Activated T-cell treated with anti-CD3 and anti-CD28 coated beads for 1 hour (primary cell): ENCODE measurements at regions not wholly inside any gene's neighbourhood (a gene's known extent, or its start where the extent isn't known, plus 50 kb on each side); places are given as distances from the start of the nearest gene placed in this dataset.
"Not testable (repeated sequence)": the region's sequence is repeated elsewhere in the genome, so short reads cannot be mapped to it uniquely, and the experiment has no call there.

Source experiments
- DNase-seq: peaks from one replicate; pipeline ENCODE4 v3.0.0-alpha.2; 2020; ENCODE audit warnings: low read depth

GRCh38 chr6:9095729-9096128 lies 660.4 kb upstream of the SLC35B3 start:
- DNase-seq: no peak

DNA sequence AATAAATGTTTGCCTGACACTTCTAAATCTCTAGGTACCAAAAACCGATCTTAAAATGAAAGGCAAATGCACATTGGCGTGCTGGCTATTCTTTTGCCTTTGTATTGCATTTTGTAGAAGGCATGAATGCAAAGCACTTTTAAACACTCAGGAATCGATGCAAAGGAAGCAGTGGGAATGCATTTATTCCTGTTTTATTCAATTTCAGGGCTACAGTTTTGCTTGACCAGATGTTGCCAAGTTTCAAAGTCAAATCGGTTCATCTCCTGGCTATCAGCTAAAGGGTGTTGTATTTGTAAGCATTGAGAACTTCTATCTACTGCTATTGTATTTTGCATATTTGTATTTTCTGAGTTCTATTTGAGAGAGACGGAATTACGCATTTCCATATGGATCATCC lies 659.8 kb upstream of the SLC35B3 start:
- DNase-seq: no peak

DNA sequence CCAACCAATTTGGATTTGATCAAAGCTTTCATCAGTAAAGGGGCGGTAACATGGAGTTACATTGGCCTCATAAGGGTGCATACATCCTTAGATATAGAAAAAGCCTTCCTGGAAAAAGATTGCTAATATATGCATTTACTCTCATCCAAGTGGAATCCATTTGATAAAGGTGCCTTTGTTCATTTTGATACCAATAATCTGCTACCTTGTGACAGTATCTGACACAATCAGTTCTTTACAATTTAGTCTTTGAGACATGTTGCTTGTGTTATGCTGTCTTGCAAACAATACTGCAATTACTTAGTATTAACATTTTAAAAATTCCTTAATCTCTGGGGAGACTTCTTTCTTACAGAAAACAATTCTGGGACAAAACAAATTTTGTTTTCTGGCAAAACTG lies 654.4 kb upstream of the SLC35B3 start:
- DNase-seq: no peak

GRCh38 chr6:9087470-9087869 lies 652.1 kb upstream of the SLC35B3 start:
- no peak for DNase-seq

DNA sequence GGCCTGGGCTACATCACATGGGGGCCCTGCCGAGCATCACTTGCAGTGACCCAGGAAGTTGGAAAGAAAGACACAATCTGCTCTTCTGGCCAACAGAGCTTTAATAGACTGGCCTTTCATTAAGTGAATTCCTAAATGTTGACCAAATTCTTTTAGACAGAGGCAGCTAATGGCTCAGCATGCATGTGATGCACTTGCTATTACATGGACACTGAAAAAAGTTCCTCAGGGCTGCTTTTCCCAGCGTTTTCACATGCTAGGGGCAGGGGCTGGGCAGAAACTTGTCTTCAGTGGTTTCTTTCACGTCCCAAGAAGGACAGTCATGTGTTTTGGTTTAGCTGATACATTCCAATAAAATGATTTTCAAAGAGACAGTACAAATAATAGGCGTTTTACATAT lies 651.0 kb upstream of the SLC35B3 start:
- DNase-seq: no peak

DNA sequence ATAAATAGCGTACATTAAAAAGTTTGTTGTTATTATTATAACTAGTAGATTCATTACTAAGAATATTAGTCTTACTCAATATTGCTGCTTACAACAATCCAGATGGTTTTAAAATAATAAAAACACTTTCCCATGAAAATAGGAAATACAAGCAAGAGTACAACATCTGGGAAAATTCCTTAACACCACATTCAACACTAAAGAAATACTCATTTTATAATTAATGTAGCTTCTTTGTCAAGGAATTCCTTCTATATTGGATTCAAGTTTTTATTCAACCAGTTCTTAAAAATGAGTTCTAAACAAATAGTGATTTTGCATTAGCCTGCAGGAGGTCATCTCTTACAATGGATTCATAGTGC lies 650.3 kb upstream of the SLC35B3 start:
- DNase-seq: no peak

- no peak for DNase-seq
Observed at GRCh38 chr6:9085054-9085708, 649.8 kb upstream of the SLC35B3 start.

GRCh38 chr6:9083108-9083507 lies 647.8 kb upstream of the SLC35B3 start:
- no peak for DNase-seq

DNA sequence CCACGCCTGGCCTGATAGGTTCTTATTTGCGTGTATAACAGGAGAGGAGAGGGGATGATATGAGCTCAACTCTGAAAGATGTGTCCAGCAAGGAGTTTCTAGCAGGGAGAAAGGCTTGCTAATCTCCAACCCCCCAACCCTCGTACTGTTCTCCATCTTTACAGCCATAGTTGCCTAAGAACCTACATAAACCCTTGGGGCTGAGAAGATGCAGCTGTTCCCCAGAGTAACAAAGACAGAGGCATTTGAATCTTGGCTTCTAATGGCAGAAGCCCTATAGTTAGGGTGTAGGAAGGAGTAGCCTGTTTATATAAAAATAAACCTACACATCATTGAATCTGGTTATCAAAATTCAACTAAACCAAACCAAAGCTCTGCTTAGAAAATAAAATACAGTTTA lies 631.4 kb upstream of the SLC35B3 start:
- no peak for DNase-seq

DNA sequence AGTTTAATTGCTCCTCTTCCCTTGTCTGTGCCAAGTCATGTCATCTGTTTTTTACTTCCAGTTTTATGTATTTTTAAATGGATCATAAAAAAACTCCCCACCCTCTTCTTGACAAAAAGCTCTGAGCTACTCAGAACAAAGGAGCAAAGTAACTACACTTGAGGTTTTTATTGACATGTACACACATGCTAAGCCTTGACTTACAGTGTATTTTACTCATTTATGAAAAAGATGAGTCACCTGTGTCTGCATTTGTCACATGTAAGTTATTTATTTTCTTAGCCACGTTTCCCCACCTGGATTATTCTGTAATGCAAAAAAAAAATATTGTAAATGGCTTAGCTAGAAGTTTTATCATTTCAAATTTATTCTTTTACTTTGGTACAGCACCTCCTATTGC lies 628.8 kb upstream of the SLC35B3 start:
- DNase-seq: no peak

GRCh38 chr6:9062596-9062995 lies 627.3 kb upstream of the SLC35B3 start:
- no peak for DNase-seq

DNA sequence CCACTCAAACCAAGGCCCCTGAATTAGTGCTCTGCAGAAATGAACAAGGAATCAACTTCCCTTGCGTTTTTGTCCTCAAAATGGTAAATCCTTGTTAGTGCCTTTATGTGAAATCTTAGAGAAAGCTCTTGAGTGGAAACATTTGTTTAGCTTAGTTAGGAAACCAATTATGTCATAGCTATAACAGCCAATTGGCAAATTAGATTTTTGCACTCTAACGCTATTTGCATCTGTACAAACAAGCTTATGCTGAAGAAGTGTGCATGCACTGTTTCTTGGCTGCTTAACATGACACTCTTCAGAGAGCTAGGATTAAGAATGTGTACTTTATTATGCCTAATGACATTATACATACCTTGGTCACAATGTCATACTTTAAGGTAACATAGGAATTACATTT lies 622.6 kb upstream of the SLC35B3 start:
- DNase-seq: no peak

DNA sequence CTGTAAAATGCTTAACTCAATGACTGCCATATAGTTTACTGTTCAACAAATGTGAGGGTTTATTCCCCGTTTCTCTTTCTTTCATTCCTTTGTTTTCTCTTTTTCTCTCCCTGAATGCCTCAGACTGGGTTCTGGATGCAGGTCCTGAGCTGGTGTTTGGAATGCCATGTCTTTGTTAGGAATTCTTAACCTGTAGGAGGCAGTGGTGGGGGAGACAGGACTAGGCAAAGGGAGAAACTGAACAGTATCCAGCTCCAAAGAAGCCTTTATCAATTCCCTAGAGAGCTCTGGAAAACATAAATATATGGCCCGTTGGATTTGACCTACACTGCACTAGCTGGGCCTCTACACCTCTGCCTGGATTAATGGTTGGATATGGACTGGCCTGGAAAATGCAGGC lies 621.2 kb upstream of the SLC35B3 start:
- DNase-seq: no peak

GRCh38 chr6:9044426-9044825 lies 609.1 kb upstream of the SLC35B3 start:
- DNase-seq: no peak

- DNase-seq: no peak
Observed at GRCh38 chr6:9040718-9041117, 605.4 kb upstream of the SLC35B3 start.

DNA sequence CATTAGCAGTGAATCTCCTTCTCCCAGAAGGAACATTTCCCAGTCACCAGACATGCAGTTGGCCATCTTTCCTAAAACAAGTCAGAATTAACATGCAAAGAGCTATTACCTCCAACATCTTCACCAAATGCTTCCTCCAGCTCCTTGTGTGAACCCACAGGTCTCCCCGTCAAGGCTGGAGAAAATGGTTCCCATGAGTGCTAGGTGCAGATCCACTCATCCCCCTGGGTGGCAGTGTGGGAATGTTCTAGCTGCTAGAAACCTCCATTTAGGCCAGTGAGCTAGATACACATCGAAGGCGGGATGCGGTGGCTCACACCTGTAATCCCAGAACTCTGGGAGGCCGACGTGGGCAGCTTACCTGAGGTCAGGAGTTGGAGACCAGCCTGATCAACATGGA lies 603.9 kb upstream of the SLC35B3 start:
- DNase-seq: no peak

GRCh38 chr6:9028086-9028485 lies 592.7 kb upstream of the SLC35B3 start:
- DNase-seq: no peak

DNA sequence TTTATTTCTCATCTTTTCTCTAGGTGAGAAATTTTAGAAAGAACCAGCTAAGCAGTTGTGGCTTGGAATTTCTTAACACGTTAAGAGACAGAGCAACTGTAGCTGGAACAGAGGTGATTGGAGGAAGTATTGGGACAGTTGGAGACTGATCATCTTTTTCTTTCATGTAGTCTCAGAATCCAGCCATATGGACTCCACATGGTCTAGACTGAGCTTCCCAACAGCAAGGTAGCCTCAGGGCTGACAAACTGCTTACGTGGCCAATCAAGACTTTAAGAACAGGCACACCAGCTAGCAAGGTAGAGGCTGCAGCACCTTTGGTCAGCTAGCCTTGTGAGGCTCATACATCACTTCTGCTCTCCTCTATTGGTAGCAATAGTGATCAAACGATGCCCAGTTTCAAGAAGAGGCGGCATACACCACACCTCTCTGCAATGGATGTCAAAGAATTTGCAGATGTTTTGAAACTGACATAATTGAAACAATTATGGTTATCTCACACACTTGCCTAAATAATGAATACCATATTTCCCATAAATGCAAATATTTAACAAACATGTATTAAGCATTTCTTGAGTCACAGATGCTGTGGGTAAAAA lies 590.5 kb upstream of the SLC35B3 start:
- DNase-seq: no peak

GRCh38 chr6:9025228-9025627 lies 589.9 kb upstream of the SLC35B3 start:
- DNase-seq: no peak

DNA sequence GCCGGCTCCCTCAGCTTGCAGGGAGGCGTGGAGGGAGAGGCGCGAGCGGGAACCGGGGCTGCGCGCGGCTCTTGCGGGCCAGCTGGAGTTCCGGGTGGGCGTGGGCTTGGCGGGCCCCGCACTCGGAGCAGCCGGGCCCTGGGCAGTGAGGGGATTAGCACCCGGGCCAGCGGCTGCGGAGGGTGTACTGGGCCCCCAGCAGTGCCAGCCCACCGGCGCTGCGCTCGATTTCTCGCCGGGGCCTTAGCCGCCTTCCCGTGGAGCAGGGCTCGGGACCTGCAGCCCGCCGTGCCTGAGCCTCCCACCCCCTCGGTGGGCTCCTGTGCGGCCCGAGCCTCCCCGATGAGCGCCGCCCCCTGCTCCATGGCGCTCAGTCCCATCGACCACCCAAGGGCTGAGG lies 588.9 kb upstream of the SLC35B3 start:
- DNase-seq: not testable (repeated sequence)

- no peak for DNase-seq
Observed at GRCh38 chr6:9020001-9020400, 584.7 kb upstream of the SLC35B3 start.

- no peak for DNase-seq
Observed at GRCh38 chr6:9009931-9010330, 574.6 kb upstream of the SLC35B3 start.

GRCh38 chr6:9007027-9007426 lies 571.7 kb upstream of the SLC35B3 start:
- DNase-seq: no peak

DNA sequence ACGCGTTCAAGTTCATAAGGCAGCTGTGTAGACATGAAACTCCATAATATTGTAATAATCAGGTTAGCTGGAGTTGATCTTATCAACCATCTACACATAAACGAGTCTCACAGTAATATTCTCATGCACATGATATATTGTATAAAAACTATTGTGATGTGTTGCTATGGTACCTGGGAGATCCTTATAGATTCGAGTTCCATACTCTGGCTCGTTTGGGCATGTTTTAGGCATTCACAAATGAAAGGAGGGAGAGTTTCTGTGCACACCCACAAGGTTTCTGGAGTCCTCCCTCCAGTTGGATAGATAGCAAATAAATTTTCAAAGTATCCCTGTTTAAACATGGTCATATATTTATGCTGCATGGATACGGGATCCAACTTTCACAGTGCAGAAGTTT lies 567.5 kb upstream of the SLC35B3 start:
- no peak for DNase-seq
